OCI-LY7 (cell line): ENCODE measurements at regions not wholly inside any gene's neighbourhood (a gene's known extent, or its start where the extent isn't known, plus 50 kb on each side); places are given as distances from the start of the nearest gene placed in this dataset.

ENCODE experiments used
- CTCF ChIP-seq: fragments of 200-600 bp; sonication (generic); conservative IDR thresholded peaks from 2 replicates; pipeline ENCODE4 v1.5.1; 2014; ENCODE audit warnings: mild to moderate bottlenecking, antibody characterized with exemption, low read length, moderate library complexity, mixed read lengths
- EZH2phosphoT487 ChIP-seq: fragments of 200-600 bp; sonication (generic); IDR thresholded peaks from 2 replicates; pipeline ENCODE4 v1.6.1; 2018; ENCODE audit warnings: low read depth, borderline replicate concordance, mild to moderate bottlenecking, mixed run types, antibody characterized with exemption, low read length, moderate library complexity, mixed read lengths

- no peak for TF ChIP-seq CTCF
- no peak for TF ChIP-seq EZH2phosphoT487
Measured at GRCh38 chr3:45320986-45321385, 67.4 kb upstream of the LARS2 start.
